SU-DHL-6 (cell line): ENCODE measurements at regions not wholly inside any gene's neighbourhood (a gene's known extent, or its start where the extent isn't known, plus 50 kb on each side); places are given as distances from the start of the nearest gene placed in this dataset.

Experiments
- H2AFZ ChIP-seq: fragments of 200-600 bp; sonication (generic); 2 replicates; pipeline ENCODE4 v1.6.1; 2014; ENCODE audit warnings: low read depth, mild to moderate bottlenecking, moderate library complexity, mixed read lengths, antibody characterized with exemption, low read length; ENCODE audit not compliant: severe bottlenecking
- H3F3A ChIP-seq: fragments of 200-600 bp; shearing (Covaris generic); 2 replicates; pipeline ENCODE4 v1.6.0; 2016; ENCODE audit warnings: antibody characterized with exemption, mild to moderate bottlenecking; ENCODE audit not compliant: insufficient read depth
- H3K27ac ChIP-seq: fragments of 200-600 bp; sonication (generic); 2 replicates; pipeline ENCODE4 v1.5.1; 2016; ENCODE audit warnings: low read depth, mild to moderate bottlenecking, low read length, moderate library complexity, mixed read lengths
- H3K27me3 ChIP-seq: fragments of 200-600 bp; sonication (generic), shearing (Covaris generic); 2 replicates; pipeline ENCODE4 v1.6.0; 2014; ENCODE audit warnings: mild to moderate bottlenecking, low read length
- H3K36me3 ChIP-seq: fragments of 200-600 bp; sonication (generic); 2 replicates; pipeline ENCODE4 v1.6.1; 2014; ENCODE audit warnings: mild to moderate bottlenecking, low read length, mixed read lengths
- H3K4me2 ChIP-seq: fragments of 300-600, 200-600 bp; shearing (Covaris generic), sonication (generic); 2 replicates; pipeline ENCODE4 v1.6.0; 2014; ENCODE audit warnings: low read length, low read depth, mild to moderate bottlenecking; ENCODE audit not compliant: poor library complexity, severe bottlenecking
- H3K4me3 ChIP-seq: fragments of 200-600 bp; sonication (generic); 2 replicates; pipeline ENCODE4 v1.5.1; 2014; ENCODE audit warnings: antibody characterized with exemption, low read length, mild to moderate bottlenecking, mixed read lengths; ENCODE audit not compliant: insufficient read depth, poor library complexity, severe bottlenecking
- H3K79me2 ChIP-seq: fragments of 200-600 bp; sonication (generic); 2 replicates; pipeline ENCODE4 v1.6.1; 2014; ENCODE audit warnings: mild to moderate bottlenecking, low read length, moderate library complexity; ENCODE audit not compliant: insufficient read depth
- H3K9ac ChIP-seq: fragments of 200-600 bp; sonication (generic); 2 replicates; pipeline ENCODE4 v1.7.0; 2014; ENCODE audit warnings: mild to moderate bottlenecking, low read length
- H3K9me2 ChIP-seq: fragments of 200-600 bp; sonication (generic); replicated peaks from 2 replicates; pipeline ENCODE4 v1.6.1; 2014; ENCODE audit warnings: low read length; ENCODE audit not compliant: insufficient read depth
- H3K9me3 ChIP-seq: fragments of 200-600 bp; sonication (generic); 2 replicates; pipeline ENCODE4 v1.6.1; 2014; ENCODE audit warnings: low read length, mixed read lengths; ENCODE audit not compliant: insufficient read depth
- H4K20me1 ChIP-seq: fragments of 200-600 bp; sonication (generic); 2 replicates; pipeline ENCODE4 v1.6.1; 2014; ENCODE audit warnings: low read depth, mild to moderate bottlenecking, antibody characterized with exemption, low read length, moderate library complexity, mixed read lengths
- EZH2phosphoT487 ChIP-seq: fragments of 200-600 bp; sonication (generic), shearing (Covaris generic); conservative IDR thresholded peaks from 2 replicates; pipeline ENCODE4 v1.6.1; 2018; ENCODE audit warnings: mild to moderate bottlenecking, antibody characterized with exemption, low read length, moderate library complexity, mixed read lengths
- TF ChIP-seq, protein P1 (sequence below): fragments of 200-600 bp; sonication (generic); IDR thresholded peaks from one replicate; pipeline ENCODE4 v1.5.1; 2017; ENCODE audit warnings: antibody characterized with exemption, mild to moderate bottlenecking, low read length, moderate library complexity; ENCODE audit not compliant: insufficient read depth, poor library complexity, severe bottlenecking

GRCh38 chr16:52123061-52123839 is 423.7 kb downstream of the TOX3 start:
- Histone ChIP-seq H3K36me3 (no peaks in the 10 kb centered on the region), H3F3A (no peaks in the 10 kb centered on the region), H3K9me2 (no peaks in the 10 kb centered on the region), H3K9me3 (peaks cover 10% of the 10 kb centered on the region; the same call in 1 of the 2 replicates), H2AFZ (no peak overlapping the region), H3K27ac (no peak overlapping the region), H3K4me3 (no peak overlapping the region), H4K20me1 (no peaks in the 10 kb centered on the region), H3K27me3 (no peaks in the 10 kb centered on the region), H3K4me2 (no peak overlapping the region), H3K79me2 (no peaks in the 10 kb centered on the region), H3K9ac (no peak overlapping the region)
- no peak for TF ChIP-seq EZH2phosphoT487
- TF ChIP-seq, protein P1, sequence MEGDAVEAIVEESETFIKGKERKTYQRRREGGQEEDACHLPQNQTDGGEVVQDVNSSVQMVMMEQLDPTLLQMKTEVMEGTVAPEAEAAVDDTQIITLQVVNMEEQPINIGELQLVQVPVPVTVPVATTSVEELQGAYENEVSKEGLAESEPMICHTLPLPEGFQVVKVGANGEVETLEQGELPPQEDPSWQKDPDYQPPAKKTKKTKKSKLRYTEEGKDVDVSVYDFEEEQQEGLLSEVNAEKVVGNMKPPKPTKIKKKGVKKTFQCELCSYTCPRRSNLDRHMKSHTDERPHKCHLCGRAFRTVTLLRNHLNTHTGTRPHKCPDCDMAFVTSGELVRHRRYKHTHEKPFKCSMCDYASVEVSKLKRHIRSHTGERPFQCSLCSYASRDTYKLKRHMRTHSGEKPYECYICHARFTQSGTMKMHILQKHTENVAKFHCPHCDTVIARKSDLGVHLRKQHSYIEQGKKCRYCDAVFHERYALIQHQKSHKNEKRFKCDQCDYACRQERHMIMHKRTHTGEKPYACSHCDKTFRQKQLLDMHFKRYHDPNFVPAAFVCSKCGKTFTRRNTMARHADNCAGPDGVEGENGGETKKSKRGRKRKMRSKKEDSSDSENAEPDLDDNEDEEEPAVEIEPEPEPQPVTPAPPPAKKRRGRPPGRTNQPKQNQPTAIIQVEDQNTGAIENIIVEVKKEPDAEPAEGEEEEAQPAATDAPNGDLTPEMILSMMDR: no peak

DNA sequence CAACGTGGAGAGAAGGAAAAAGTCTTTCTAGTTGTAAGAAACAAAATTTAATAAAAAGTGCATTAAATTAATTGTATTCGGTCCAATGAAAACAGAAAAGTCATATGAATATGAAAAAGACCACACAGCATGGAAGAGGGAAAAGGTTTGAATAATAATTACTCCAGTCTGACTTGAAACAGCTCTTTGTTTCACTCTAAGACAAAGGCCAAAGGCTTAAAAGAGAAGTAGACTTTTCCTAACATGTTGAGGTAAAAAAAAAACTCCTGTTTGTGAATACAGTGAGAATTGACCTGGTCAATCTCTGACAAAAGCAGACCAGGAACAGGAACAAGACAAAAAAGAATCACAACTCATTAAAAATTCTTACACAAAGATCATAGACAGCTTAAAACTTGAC is 429.8 kb downstream of the TOX3 start:
- H2AFZ ChIP-seq: no peak overlapping the region
- H3K4me3 ChIP-seq: no peak overlapping the region
- H3K36me3 ChIP-seq: no peaks in the 10 kb centered on the region
- no peaks in the 10 kb centered on the region for H3K79me2 ChIP-seq
- H3K27ac ChIP-seq: no peak overlapping the region
- H3F3A ChIP-seq: no peaks in the 10 kb centered on the region
- no peak overlapping the region for H3K9ac ChIP-seq
- TF ChIP-seq EZH2phosphoT487: no peak
- TF ChIP-seq, protein P1: no peak
- no peaks in the 10 kb centered on the region for H3K27me3 ChIP-seq
- no peak overlapping the region for H3K4me2 ChIP-seq
- peaks cover 10% of the 10 kb centered on the region; the same call in 1 of the 2 replicates for H3K9me3 ChIP-seq
- no peaks in the 10 kb centered on the region for H3K9me2 ChIP-seq
- no peaks in the 10 kb centered on the region for H4K20me1 ChIP-seq

- H3K27me3 ChIP-seq: no peaks in the 10 kb centered on the region
- no peak overlapping the region for H3K27ac ChIP-seq
- no peaks in the 10 kb centered on the region for H3K79me2 ChIP-seq
- H2AFZ ChIP-seq: no peak overlapping the region
- H3K36me3 ChIP-seq: no peaks in the 10 kb centered on the region
- H3F3A ChIP-seq: no peaks in the 10 kb centered on the region
- no peak overlapping the region for H3K4me3 ChIP-seq
- TF ChIP-seq EZH2phosphoT487: no peak
- TF ChIP-seq, protein P1: no peak
- H3K9me2 ChIP-seq: no peaks in the 10 kb centered on the region
- no peak overlapping the region for H3K4me2 ChIP-seq
- peaks cover 5% of the 10 kb centered on the region; the same call in 1 of the 2 replicates for H3K9me3 ChIP-seq
- no peak overlapping the region for H3K9ac ChIP-seq
- H4K20me1 ChIP-seq: no peaks in the 10 kb centered on the region
These were observed 432.6 kb downstream of the TOX3 start for GRCh38 chr16:52114379-52114778.
